Endodermal cell (in vitro differentiated cells): ENCODE measurements at regions not wholly inside any gene's neighbourhood (a gene's known extent, or its start where the extent isn't known, plus 50 kb on each side); places are given as distances from the start of the nearest gene placed in this dataset.
A peak's percentile ranks its signal among the peaks of the same experiment; 100 is the strongest.

Experiments
- DNase-seq: peaks from one replicate; pipeline ENCODE4 v3.0.0-alpha.2; 2017
- H3K27ac ChIP-seq: 2 replicates; pipeline ENCODE4 v1.5.1; 2013; ENCODE audit warnings: mild to moderate bottlenecking, low read depth, low read length, moderate library complexity
- H3K27me3 ChIP-seq: 2 replicates; pipeline ENCODE4 v1.6.1; 2013; ENCODE audit warnings: mild to moderate bottlenecking, low read length, moderate library complexity; ENCODE audit not compliant: insufficient read depth, control insufficient read depth, poor library complexity, severe bottlenecking
- H3K36me3 ChIP-seq: 2 replicates; pipeline ENCODE4 v1.7.0; 2013; ENCODE audit warnings: mild to moderate bottlenecking, low read length, moderate library complexity; ENCODE audit not compliant: control insufficient read depth, insufficient read depth
- H3K4me1 ChIP-seq: one replicate; pipeline ENCODE4 v1.7.0; 2013; ENCODE audit warnings: low read length; ENCODE audit not compliant: control insufficient read depth, insufficient read depth
- H3K4me3 ChIP-seq: 2 replicates; pipeline ENCODE4 v1.5.1; 2013; ENCODE audit warnings: mild to moderate bottlenecking, low read length, moderate library complexity
- H3K9ac ChIP-seq: 2 replicates; pipeline ENCODE4 v1.6.1; 2013; ENCODE audit warnings: mild to moderate bottlenecking, low read length, moderate library complexity; ENCODE audit not compliant: poor library complexity, severe bottlenecking; ENCODE audit errors: extremely low read depth
- H3K9me3 ChIP-seq: 2 replicates; pipeline ENCODE4 v1.6.1; 2013; ENCODE audit warnings: mild to moderate bottlenecking, low read length, moderate library complexity; ENCODE audit not compliant: control insufficient read depth
- H3K27ac Mint-ChIP-seq: 2 replicates; pipeline ENCODE4 v1.8.0; 2020; ENCODE audit warnings: mixed read lengths
- H3K27me3 Mint-ChIP-seq: 2 replicates; pipeline ENCODE4 v1.8.0; 2021; ENCODE audit warnings: mild to moderate bottlenecking, mixed read lengths; ENCODE audit not compliant: insufficient read depth
- H3K36me3 Mint-ChIP-seq: 2 replicates; pipeline ENCODE4 v1.8.0; 2020; ENCODE audit warnings: low read depth, mixed read lengths
- H3K4me1 Mint-ChIP-seq: 2 replicates; pipeline ENCODE4 v1.8.0; 2020; ENCODE audit warnings: mixed read lengths
- H3K4me3 Mint-ChIP-seq: 2 replicates; pipeline ENCODE4 v1.8.0; 2020; ENCODE audit warnings: mild to moderate bottlenecking, moderate library complexity, mixed read lengths
- H3K9me3 Mint-ChIP-seq: 2 replicates; pipeline ENCODE4 v1.8.0; 2020; ENCODE audit warnings: mild to moderate bottlenecking, mixed read lengths
- CTCF ChIP-seq: fragments of 200-600 bp; sonication (generic); conservative IDR thresholded peaks from 2 replicates; pipeline ENCODE4 v1.5.0; 2021; ENCODE audit warnings: antibody characterized with exemption, mild to moderate bottlenecking
- WGBS, 2 experiments: methylation state at CpG; one replicate each; pipeline versions ENCODE4 v1.1.5 to v1.1.7; 2013; ENCODE audit warnings: missing lambda C conversion rate in 2 of 2, mixed read lengths in 1 of 2; ENCODE audit not compliant: insufficient coverage in 1 of 2, insufficient read length in 1 of 2; 5-methylcytosine and 5-hydroxymethylcytosine counted together

DNA sequence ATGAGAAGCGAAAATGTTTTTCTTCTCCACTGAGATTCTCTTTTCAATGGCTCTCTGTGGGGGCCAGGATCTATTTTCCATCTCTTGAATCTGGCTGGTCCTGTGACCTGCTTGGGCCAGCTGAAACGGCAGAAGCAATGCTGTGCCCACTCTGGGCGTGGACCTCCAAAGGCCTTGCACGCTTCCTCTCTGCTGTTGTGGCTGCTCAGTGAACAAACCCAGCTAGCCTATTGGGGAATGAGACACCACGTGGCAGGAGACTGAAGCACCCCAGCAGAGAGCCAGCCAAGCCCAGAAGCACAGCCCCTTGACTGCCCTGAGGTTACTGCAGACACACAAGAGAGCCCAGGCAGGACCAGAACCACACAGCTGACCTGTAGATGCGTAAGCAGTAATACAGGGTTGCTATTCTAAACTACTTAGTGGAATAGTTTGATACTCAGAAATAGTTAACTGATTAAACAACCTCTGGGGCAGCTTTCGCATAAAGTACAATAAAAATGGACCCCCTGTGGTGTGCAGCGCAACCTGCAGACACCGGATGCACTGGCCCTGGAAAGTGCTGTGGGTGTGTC lies 221.7 kb upstream of the SH3BP4 start:
- Mint-ChIP-seq H3K4me1 (peaks cover 3% of the 10 kb centered on the region), H3K36me3 (no peaks in the 10 kb centered on the region), H3K27ac (no peak overlapping the region), H3K27me3 (no peaks in the 10 kb centered on the region), H3K4me3 (no peak overlapping the region), H3K9me3 (peaks cover 4% of the 10 kb centered on the region)
- H3K27ac ChIP-seq, result peak overlapping the region; percentile 57
- H3K27me3 ChIP-seq, result no peaks in the 10 kb centered on the region
- H3K4me1 ChIP-seq, result no peaks in the 10 kb centered on the region
- H3K9me3 ChIP-seq, result peaks cover 5% of the 10 kb centered on the region
- no peak for TF ChIP-seq CTCF
- H3K4me3 ChIP-seq, result no peak overlapping the region
- peak; percentile 46 for DNase-seq
- 78 to 90% methylated on average over 9 of the region's 9 CpGs for WGBS, 2 experiments
- no peak overlapping the region for H3K9ac ChIP-seq
- H3K36me3 ChIP-seq, result no peaks in the 10 kb centered on the region

DNA sequence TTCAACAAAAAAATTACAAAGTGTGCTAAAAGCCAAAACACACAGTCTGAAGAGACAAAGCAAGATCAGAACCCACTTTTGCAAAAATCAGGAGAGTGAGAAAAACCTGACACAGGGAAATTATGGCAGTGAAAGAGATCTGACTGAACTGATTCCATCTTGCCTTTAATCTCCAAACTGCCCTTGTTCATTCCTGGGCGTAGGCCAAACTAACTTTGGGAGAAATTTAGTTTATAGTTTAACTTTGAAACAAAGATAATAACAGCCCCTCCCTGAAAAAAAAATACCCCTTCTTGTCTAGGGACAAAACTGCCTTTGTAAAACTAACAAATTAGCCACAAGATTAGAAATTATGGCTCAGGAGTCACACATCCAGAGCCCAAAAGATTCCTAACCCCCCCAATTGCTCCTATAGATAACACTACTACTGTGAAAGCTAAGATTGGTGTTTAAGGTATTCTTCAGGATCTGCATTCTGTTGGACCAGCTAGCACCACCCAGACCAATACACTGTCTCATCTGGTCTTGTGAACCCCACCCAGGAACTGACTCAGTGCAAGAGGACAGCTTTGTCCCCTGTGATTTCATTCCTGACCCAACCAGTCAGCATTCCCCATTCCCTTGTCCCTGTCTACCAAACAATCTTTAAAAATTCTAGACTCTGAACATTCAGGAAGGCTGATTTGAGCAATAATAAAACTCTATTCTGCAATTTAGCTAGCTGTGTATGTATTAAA lies 226.1 kb upstream of the SH3BP4 start:
- no peaks in the 10 kb centered on the region for H3K27me3 Mint-ChIP-seq
- no peak for TF ChIP-seq CTCF
- H3K36me3 Mint-ChIP-seq, result no peaks in the 10 kb centered on the region
- no peak for DNase-seq
- no peaks in the 10 kb centered on the region for H3K36me3 ChIP-seq
- H3K27me3 ChIP-seq, result no peaks in the 10 kb centered on the region
- H3K9me3 Mint-ChIP-seq, result no peaks in the 10 kb centered on the region
- H3K4me1 Mint-ChIP-seq, result peaks cover 15% of the 10 kb centered on the region
- no peaks in the 10 kb centered on the region for H3K9me3 ChIP-seq
- no peak overlapping the region for H3K9ac ChIP-seq
- H3K27ac ChIP-seq, result no peak overlapping the region
- H3K4me1 ChIP-seq, result no peaks in the 10 kb centered on the region
- no peak overlapping the region for H3K27ac Mint-ChIP-seq
- WGBS, 2 experiments, result 100% methylated on average over 1 of the region's 1 CpG; no CpG with 5 or more reads in 1 of the 2 experiments
- no peak overlapping the region for H3K4me3 ChIP-seq
- H3K4me3 Mint-ChIP-seq, result no peak overlapping the region

DNA sequence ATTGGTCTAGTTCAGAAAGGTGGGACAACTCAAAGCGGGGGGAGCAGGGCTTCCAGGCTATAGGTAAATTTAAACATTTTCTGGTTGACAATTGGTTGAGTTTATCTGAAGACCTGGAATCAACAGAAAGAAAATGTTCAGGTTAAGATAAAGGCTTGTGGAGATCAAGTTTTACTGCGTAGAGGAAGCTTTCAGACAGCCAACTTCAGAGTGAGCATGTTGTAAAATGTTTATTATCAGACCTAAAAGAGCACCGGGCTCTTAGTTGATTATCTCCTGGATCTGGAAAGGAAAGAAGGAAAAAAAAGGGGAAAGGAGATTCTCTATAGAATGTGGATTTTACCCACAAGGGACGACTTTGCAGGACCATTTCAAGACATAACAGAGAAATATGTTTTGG lies 227.0 kb upstream of the SH3BP4 start:
- Mint-ChIP-seq H3K27me3 (no peaks in the 10 kb centered on the region), H3K4me1 (peaks cover 15% of the 10 kb centered on the region), H3K9me3 (no peaks in the 10 kb centered on the region), H3K4me3 (no peak overlapping the region), H3K27ac (no peak overlapping the region), H3K36me3 (no peaks in the 10 kb centered on the region)
- Histone ChIP-seq H3K27ac (no peak overlapping the region), H3K36me3 (no peaks in the 10 kb centered on the region), H3K4me1 (no peaks in the 10 kb centered on the region), H3K9ac (no peak overlapping the region), H3K27me3 (no peaks in the 10 kb centered on the region), H3K9me3 (no peaks in the 10 kb centered on the region), H3K4me3 (no peak overlapping the region)
- TF ChIP-seq CTCF, result no peak
- DNase-seq, result no peak
- 92 to 94% methylated on average over 4 of the region's 4 CpGs for WGBS, 2 experiments
